Testis (tissue), 2 donors: ENCODE measurements at regions not wholly inside any gene's neighbourhood (a gene's known extent, or its start where the extent isn't known, plus 50 kb on each side); places are given as distances from the start of the nearest gene placed in this dataset.

ENCODE experiments used
- CTCF ChIP-seq, 3 experiments: fragments of 450-650 bp in 2 of 3; fragments of 200-600 bp in 1 of 3; sonication (generic) in 1 of 3; IDR thresholded peaks; one replicate each; pipeline ENCODE4 v1.5.1; 2016 to 2019; ENCODE audit warnings: antibody characterized with exemption in 3 of 3, mild to moderate bottlenecking in 2 of 3, moderate library complexity in 1 of 3
- POLR2A ChIP-seq: fragments of 450-650 bp; IDR thresholded peaks from one replicate; pipeline ENCODE4 v1.6.1; 2017; ENCODE audit warnings: antibody characterized with exemption, mild to moderate bottlenecking, moderate library complexity

- TF ChIP-seq CTCF (IDR thresholded peaks at IDR 0.05) (no peak), POLR2A (no peak)
Observed at GRCh38 chr12:130081117-130081805, 81.0 kb upstream of the FZD10 start.
